ENCODE measurements at regions not wholly inside any gene's neighbourhood (a gene's known extent, or its start where the extent isn't known, plus 50 kb on each side); places are given as distances from the start of the nearest gene placed in this dataset.
"Not testable (repeated sequence)": the region's sequence is repeated elsewhere in the genome, so short reads cannot be mapped to it uniquely, and the experiment has no call there.

DNA sequence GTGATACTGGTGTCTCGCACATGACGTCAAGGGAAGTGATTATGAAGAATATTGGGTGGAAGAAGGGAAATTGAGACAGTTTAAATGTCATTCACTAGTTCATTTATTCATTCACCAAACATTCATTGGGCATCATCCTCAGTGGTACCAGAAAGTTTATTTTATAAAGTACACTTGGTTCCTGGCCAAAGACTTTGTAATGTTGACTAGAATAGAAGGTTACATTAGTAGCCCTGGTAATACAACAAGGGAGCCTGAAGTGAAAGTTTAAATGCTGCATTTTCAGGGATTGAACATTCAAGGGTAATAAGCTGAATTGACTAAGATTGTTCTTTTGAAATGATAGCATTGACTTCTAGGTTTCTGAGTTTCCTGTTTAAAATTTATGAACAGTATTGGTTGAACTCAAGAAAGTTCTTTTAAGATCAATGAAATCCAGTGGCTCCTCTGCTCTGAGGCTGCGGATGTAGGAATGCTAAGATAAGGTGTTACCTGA, 236.8 kb upstream of the BTG1 start:
- H3K27me3 Mint-ChIP-seq: no peaks in the 10 kb centered on the region
- peaks cover 1% of the 10 kb centered on the region for H3K9me3 Mint-ChIP-seq
- no peak for DNase-seq (ENCODE audit: low spot score in 2 of 2)
- H3K4me1 Mint-ChIP-seq: peaks cover 11% of the 10 kb centered on the region
- H3K4me3 Mint-ChIP-seq: no peak overlapping the region
- ATAC-seq (ENCODE audit: low read depth): no peak
- H3K27ac Mint-ChIP-seq: no peak overlapping the region
- peaks cover 3% of the 10 kb centered on the region for H3K36me3 Mint-ChIP-seq

DNA sequence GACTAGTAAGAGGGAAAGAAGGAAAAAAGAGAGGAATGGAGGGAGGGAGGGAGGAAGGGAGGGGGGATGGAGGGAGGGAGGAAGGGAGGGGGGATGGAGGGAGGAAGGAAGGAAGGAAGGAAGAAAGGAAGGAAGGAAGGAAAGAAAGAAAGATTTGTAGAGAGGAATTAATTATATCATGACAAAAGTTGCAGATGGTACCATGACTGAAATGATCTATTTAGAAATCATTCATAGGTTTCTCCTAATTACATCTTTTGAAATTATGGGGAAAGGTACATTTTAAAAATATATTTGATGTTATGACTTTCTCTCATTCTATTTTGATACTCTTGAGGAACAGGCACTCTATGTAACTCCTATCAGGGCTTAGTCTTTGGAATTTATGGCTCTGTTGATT, 236.2 kb upstream of the BTG1 start:
- H3K4me1 Mint-ChIP-seq: peaks cover 11% of the 10 kb centered on the region
- H3K36me3 Mint-ChIP-seq: peaks cover 3% of the 10 kb centered on the region
- ATAC-seq (ENCODE audit: low read depth) (no peak), DNase-seq (ENCODE audit: low spot score in 2 of 2) (no peak)
- H3K27ac Mint-ChIP-seq: no peak overlapping the region
- H3K27me3 Mint-ChIP-seq: no peaks in the 10 kb centered on the region
- no peak overlapping the region for H3K4me3 Mint-ChIP-seq
- H3K9me3 Mint-ChIP-seq: peaks cover 1% of the 10 kb centered on the region

DNA sequence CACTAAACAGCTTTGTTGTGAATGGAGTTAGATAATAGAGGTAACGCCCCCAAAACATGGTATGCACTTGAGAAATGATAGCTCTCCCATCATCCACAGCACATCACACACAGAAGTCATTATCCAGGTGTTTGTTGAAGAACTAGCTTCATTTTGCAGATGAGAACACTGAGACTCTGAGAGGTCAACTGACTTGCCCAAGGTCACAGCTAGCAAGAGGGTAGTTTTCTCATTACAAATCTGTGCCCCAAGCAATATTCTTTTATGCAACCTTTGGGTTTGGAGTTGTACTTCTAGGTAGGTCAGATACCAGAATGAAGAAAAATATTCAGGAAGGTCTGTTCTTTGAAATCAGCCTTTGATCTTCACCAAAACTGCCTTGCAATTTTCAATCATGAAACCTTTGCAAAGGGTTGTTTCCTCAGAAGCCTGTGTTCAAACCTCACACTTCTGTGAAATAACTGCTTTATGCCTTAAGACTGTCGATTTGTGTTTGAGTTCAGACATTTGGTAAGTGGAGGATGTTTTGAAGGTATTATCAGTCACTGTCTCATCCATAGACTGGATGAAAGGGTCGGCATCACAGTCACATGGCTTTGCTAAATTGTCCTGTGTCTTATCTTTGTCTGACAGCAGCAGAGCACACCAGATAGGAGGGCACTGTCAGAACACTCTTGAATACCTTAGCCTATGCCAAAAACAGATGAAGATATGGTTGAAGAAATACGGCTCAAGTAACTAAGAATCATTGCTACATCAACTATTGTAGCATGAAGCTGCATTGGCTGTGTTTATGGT, 233.2 kb upstream of the BTG1 start:
- Mint-ChIP-seq H3K4me1 (peaks cover 11% of the 10 kb centered on the region), H3K27ac (peak overlapping the region; percentile 55), H3K9me3 (peaks cover 1% of the 10 kb centered on the region), H3K27me3 (no peaks in the 10 kb centered on the region), H3K4me3 (no peak overlapping the region), H3K36me3 (peaks cover 3% of the 10 kb centered on the region)
- DNase-seq (ENCODE audit: low spot score in 2 of 2) (no peak), ATAC-seq (ENCODE audit: low read depth) (no peak)

DNA sequence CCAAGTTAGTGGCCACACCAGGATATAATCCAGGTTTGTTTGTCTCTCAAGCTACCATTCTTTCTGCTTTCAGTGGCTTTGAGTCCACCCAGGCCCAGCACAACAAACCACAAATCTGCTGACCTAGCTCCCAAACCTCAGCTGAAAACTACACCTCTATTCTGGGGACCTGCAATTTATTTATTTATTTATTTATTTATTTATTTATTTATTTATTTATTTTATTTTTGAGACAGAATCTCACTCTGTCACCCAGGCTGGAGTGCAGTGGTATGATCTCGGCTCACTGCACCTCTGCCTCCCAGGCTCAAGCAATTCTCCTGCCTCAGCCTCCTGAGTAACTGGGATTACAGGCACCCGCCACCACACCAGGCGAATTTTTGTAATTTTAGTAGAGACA, 229.9 kb upstream of the BTG1 start:
- not testable (repeated sequence) for H3K36me3 Mint-ChIP-seq; DNase-seq (ENCODE audit: low spot score in 2 of 2); H3K4me3 Mint-ChIP-seq; H3K9me3 Mint-ChIP-seq; ATAC-seq (ENCODE audit: low read depth); H3K27me3 Mint-ChIP-seq; H3K27ac Mint-ChIP-seq
- peaks cover 13% of the 10 kb centered on the region for H3K4me1 Mint-ChIP-seq

DNA sequence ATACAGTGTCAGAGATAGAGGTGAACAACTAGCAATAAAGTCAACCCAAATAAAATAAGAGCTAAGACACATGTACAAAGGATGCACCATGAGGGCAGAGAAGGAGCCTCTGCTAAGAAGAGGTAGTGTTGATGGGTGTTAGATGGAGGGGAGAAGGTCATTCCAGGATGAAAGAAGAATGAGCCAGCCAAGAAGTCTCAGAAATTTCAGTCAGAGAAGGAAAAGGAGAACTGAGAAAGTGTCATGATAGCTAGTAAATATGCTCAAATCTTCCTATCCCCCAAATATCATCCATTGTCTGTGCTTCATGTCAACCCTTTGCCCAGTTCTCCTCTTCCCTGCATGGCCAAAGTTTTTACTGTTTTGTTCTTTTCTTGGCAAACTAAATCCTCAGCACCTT, 225.2 kb upstream of the BTG1 start:
- no peaks in the 10 kb centered on the region for H3K27me3 Mint-ChIP-seq
- ATAC-seq (ENCODE audit: low read depth) (peak; percentile 67), DNase-seq (ENCODE audit: low spot score in 2 of 2) (no peak)
- H3K4me3 Mint-ChIP-seq: peak overlapping the region; percentile 12
- peak overlapping the region; percentile 53 for H3K27ac Mint-ChIP-seq
- peaks cover 30% of the 10 kb centered on the region for H3K4me1 Mint-ChIP-seq
- H3K9me3 Mint-ChIP-seq: peaks cover 3% of the 10 kb centered on the region
- peaks cover 2% of the 10 kb centered on the region for H3K36me3 Mint-ChIP-seq

DNA sequence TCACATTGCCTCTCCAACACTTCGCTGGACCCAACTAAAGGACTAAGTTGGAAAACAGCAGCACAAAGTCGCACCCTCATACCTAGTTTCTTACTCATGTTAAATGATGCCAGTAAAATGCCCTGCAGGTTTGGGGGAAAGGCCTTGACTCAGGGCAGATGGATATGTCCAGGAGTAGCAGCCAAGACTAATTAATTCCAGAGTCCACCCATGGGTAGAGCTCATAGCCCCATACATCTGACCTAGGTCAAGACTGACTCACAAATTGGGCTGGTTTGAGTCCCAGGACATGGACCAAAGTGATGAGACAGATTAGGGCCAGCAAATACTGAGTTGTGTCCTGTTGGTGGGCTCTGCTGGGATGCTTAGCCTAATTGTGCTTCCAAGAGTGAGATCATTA, 224.0 kb upstream of the BTG1 start:
- no peak for DNase-seq (ENCODE audit: low spot score in 2 of 2)

DNA sequence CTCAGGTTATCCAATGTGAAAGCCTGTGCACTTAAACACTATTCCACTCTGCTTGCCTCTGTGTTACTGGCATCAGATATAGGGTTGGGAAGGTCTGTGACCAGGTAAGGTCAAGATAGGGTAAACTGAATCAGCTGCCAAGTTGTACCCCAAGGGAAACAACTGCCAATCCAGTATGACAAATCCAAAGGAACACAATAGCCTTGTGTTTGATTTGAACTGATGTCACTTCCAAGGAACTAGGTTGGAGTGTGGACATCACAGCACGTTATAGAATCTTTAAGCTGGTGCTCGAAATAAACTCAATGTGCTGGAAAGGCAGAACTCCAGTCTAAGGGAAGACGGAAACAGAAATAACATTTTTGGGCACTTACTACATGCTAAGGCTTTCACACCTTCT, 223.4 kb upstream of the BTG1 start:
- H3K27me3 Mint-ChIP-seq: no peaks in the 10 kb centered on the region

More for the DNA sequence above, 224.0 kb upstream of the BTG1 start:
- Mint-ChIP-seq H3K27me3 (no peaks in the 10 kb centered on the region), H3K4me3 (no peak overlapping the region), H3K9me3 (peaks cover 3% of the 10 kb centered on the region), H3K27ac (no peak overlapping the region), H3K36me3 (peaks cover 2% of the 10 kb centered on the region), H3K4me1 (peaks cover 40% of the 10 kb centered on the region)
- no peak for ATAC-seq (ENCODE audit: low read depth)

DNA sequence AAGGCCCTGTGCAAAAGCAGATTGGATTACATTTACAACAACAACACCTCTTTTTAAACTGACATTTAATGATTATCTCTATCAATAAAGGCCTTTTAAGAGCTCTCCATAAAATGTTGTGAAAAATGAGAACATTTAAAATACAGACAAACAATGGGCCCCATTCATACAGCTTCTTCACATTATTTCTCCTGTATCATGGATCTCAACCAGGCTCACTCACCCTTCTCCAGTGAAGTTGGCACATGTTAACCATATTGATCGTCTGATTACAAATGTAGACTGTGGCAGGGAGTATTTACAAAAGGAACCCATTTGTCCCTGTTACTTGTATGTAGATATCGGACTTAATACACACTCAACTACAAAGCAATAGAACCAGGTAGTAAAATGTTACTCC, 220.2 kb upstream of the BTG1 start:
- H3K4me3 Mint-ChIP-seq: peak overlapping the region; percentile 15
- peak overlapping the region; percentile 89 for H3K27ac Mint-ChIP-seq
- peaks cover 56% of the 10 kb centered on the region for H3K4me1 Mint-ChIP-seq
- no peaks in the 10 kb centered on the region for H3K27me3 Mint-ChIP-seq
- ATAC-seq (ENCODE audit: low read depth) (no peak), DNase-seq (ENCODE audit: low spot score in 2 of 2) (no peak)
- H3K9me3 Mint-ChIP-seq: peaks cover 3% of the 10 kb centered on the region
- peaks cover 2% of the 10 kb centered on the region for H3K36me3 Mint-ChIP-seq

More for the DNA sequence above, 223.4 kb upstream of the BTG1 start:
- ATAC-seq (ENCODE audit: low read depth): no peak
- Mint-ChIP-seq H3K27ac (no peak overlapping the region), H3K36me3 (peaks cover 2% of the 10 kb centered on the region), H3K4me3 (no peak overlapping the region), H3K4me1 (peaks cover 46% of the 10 kb centered on the region), H3K9me3 (peaks cover 3% of the 10 kb centered on the region)
- no peak for DNase-seq (ENCODE audit: low spot score in 2 of 2)

DNA sequence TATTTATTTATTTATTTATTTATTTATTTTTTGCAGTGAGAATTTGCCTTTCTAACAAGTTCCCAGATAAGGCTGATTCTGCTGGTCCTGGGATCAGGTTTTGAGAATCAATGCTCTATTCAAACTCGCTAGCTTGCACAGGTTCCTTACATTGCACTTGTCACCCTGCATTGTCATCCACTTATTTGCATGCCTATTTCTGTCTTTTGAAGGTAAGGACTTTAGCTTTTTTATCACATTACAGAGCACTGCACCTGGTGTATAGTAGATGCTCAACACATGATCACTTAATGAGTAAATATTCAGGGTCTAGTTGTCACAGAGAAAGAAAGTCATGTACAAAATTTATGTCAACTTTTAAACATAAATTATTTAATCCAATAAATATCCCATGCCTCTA, 219.7 kb upstream of the BTG1 start:
- H3K4me3 Mint-ChIP-seq: no peak overlapping the region
- DNase-seq (ENCODE audit: low spot score in 2 of 2): no peak

DNA sequence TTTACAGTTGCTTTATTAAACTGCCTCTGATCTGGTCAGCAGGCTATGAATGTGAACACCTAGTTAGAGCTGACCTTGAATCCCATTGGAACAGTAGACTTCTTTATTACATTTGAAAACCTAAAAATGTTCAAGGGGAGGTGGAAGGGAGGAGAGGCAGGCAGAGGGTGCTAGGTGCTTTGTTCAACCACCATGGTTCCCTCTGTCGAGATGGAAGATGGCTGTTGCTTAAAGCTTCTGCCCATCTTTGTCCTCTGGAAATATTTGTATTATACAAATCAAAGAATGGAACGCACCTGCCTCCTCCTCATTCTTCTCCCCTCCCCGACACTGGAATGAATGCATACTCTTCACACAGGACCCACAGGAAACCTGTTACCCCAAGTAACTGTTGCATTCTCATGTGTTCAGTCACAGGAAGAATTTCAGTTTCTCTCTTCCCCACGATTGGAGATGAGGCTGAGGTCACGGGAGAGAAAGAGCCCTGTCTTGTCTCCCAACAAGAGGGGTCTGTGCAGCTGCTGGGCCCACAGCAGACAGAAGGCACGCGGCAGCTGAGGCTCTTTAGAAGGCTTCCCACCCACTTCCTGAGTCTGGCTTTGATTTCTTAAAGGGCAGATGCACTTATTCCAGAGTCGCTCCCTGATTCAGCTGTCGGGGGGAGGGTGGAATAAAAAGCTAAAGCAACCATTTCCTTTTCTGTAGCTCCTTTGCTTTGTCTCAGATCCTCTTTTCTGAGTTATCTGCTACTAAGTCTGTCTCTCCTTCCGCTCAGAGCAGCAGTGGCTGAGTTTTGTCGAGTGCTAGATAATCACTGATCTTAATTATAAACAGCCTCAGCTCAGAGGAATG, 217.9 kb upstream of the BTG1 start:
- Mint-ChIP-seq H3K27ac (peak overlapping the region; percentile 89), H3K27me3 (no peaks in the 10 kb centered on the region), H3K4me1 (peaks cover 55% of the 10 kb centered on the region), H3K36me3 (peaks cover 2% of the 10 kb centered on the region), H3K4me3 (peak overlapping the region; percentile 87), H3K9me3 (peaks cover 2% of the 10 kb centered on the region)
- peak; percentile 81 for ATAC-seq (ENCODE audit: low read depth)
- peak; percentile 48 to 51 for DNase-seq (ENCODE audit: low spot score in 2 of 2)

More for the DNA sequence above, 219.7 kb upstream of the BTG1 start:
- Mint-ChIP-seq H3K36me3 (peaks cover 2% of the 10 kb centered on the region), H3K27ac (peak overlapping the region; percentile 89), H3K4me1 (peaks cover 56% of the 10 kb centered on the region), H3K9me3 (peaks cover 3% of the 10 kb centered on the region), H3K27me3 (no peaks in the 10 kb centered on the region)
- peak; percentile 34 for ATAC-seq (ENCODE audit: low read depth)

DNA sequence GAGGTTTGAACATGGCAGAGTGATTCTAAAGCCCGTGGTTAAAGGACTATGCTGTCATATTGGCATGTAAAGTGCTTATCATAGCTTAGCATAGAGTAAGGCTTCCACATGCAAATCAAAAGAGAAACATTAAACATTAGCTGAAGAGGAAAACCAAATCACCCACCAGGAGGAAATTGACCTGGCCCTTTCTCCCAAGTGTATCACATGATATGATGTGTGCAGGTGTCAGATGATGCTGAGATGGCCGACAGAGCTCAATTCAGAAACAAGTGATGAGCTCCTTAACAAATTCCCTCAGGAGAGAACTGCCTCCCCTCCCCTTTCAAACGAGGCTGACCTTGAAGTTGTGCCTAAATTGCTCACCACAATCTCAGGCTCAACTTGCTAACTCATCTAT, 217.1 kb upstream of the BTG1 start:
- DNase-seq (ENCODE audit: low spot score in 2 of 2) (peak in 1 of 2 donors; percentile 21), ATAC-seq (ENCODE audit: low read depth) (peak; percentile 38)
- Mint-ChIP-seq H3K4me1 (peaks cover 55% of the 10 kb centered on the region), H3K36me3 (peaks cover 2% of the 10 kb centered on the region), H3K9me3 (peaks cover 2% of the 10 kb centered on the region), H3K4me3 (peak overlapping the region; percentile 87), H3K27ac (peak overlapping the region; percentile 89), H3K27me3 (no peaks in the 10 kb centered on the region)

DNA sequence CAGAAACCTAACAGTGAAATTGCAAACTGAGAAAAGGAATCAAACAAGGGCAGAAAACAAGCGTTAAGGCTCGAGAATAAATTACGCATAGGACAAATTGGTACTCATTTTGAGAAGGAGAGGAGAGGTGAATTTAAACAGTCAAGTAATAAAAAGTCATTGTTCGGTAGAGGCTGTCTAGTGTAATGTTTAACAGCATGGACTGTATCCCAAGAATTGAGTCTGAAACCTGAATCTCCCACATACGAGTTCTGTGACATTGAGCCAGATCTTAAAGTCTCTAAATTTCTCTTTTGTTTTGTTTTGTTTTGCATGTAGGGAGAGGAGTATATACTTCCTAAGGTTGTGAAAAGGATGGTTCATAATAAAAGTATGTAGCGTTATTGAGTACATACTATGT, 216.5 kb upstream of the BTG1 start:
- peaks cover 4% of the 10 kb centered on the region for H3K9me3 Mint-ChIP-seq
- peaks cover 3% of the 10 kb centered on the region for H3K36me3 Mint-ChIP-seq
- H3K4me1 Mint-ChIP-seq: peaks cover 56% of the 10 kb centered on the region
- no peak for DNase-seq (ENCODE audit: low spot score in 2 of 2)
- H3K27ac Mint-ChIP-seq: peak overlapping the region; percentile 89
- no peak for ATAC-seq (ENCODE audit: low read depth)
- H3K4me3 Mint-ChIP-seq: peak overlapping the region; percentile 87
- H3K27me3 Mint-ChIP-seq: no peaks in the 10 kb centered on the region

DNA sequence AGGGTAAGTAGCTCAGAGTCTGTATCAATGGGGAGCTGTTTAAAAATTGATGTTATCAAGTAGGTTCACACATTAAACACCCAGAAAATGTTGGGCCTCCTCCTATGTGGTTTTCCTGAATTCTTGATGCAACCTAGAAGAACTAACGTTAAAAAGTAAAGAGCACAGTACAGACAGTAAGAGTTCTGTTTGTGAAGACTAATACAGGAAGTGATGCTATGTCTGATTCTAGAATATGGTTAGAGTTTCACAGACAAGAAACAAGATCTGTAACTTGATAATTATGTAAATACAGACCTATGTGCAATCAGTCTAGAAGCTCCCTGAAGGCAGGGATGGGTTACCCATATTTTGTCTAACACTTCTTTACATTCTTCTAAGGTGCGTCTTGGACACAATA, 214.9 kb upstream of the BTG1 start:
- peaks cover 3% of the 10 kb centered on the region for H3K36me3 Mint-ChIP-seq
- DNase-seq (ENCODE audit: low spot score in 2 of 2) (no peak), ATAC-seq (ENCODE audit: low read depth) (no peak)
- peaks cover 2% of the 10 kb centered on the region for H3K9me3 Mint-ChIP-seq
- peak overlapping the region; percentile 81 for H3K27ac Mint-ChIP-seq
- H3K4me1 Mint-ChIP-seq: peaks cover 55% of the 10 kb centered on the region
- H3K4me3 Mint-ChIP-seq: no peak overlapping the region
- no peaks in the 10 kb centered on the region for H3K27me3 Mint-ChIP-seq

DNA sequence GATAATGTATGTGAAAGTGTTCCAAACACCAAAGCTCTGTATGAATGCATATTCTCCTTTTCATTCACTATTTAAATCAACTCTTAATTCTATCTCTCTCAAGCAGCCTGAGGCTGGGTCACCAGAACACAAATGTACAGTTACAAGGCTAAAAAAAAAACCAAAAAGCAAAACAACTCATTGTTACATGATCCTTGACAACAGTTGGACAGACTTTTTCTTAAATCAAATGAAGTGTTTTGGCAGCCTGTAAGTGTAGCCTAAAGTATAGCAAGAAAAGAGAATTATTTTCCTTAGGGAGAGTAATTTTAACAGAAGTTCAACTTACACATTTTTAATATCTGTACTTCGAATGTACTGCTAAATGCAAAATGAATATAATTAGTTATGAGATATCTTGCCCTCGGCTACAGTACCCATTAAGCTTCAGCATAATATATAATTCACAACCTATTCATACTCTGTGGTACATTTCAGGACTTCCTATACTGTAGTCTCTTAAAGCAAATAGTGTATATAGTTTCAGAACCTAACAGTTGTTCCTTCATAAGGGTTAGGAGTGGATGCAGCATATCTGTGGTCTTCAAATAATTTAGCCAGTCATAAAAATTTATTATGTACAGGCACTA, 214.0 kb upstream of the BTG1 start:
- Mint-ChIP-seq H3K27ac (no peak overlapping the region), H3K9me3 (peaks cover 2% of the 10 kb centered on the region), H3K36me3 (peaks cover 3% of the 10 kb centered on the region), H3K4me1 (peaks cover 48% of the 10 kb centered on the region), H3K27me3 (no peaks in the 10 kb centered on the region), H3K4me3 (no peak overlapping the region)
- DNase-seq (ENCODE audit: low spot score in 2 of 2) (no peak), ATAC-seq (ENCODE audit: low read depth) (no peak)
